NCI-H524 treated with DMSO at 0.1 percent for 48 hours (cell line): ENCODE measurements at regions not wholly inside any gene's neighbourhood (a gene's known extent, or its start where the extent isn't known, plus 50 kb on each side); places are given as distances from the start of the nearest gene placed in this dataset.

Experiments
- DNase-seq: peaks from one replicate; lab custom pipeline; 2025; lab: John Stamatoyannopoulos, UW

- DNase-seq: no peak
Observed at GRCh38 chr1:147852706-147853225, 49.8 kb upstream of the GJA8 start.
